T-cell (primary cell): ENCODE measurements at regions not wholly inside any gene's neighbourhood (a gene's known extent, or its start where the extent isn't known, plus 50 kb on each side); places are given as distances from the start of the nearest gene placed in this dataset.

Source experiments
- ATAC-seq, 4 experiments: fragments of 200-7000 bp in 3 of 4; fragments of 150-1000 bp in 1 of 4; cut with Tn5 transposase; replicated peaks in 1 of 4; 1 replicate in 3 of 4; 2 replicates in 1 of 4; pipeline ENCODE4 v1.10.0; 2021; ENCODE audit warnings: moderate library complexity in 3 of 4, mild to moderate bottlenecking in 2 of 4, moderate number of reproducible peaks in 1 of 4
- CTCF ChIA-PET, 2 donors: fragments of 300-600 bp; sonication (Branson Sonifier 250); formaldehyde crosslinking; loops; one replicate each; lab custom pipeline; 2022; ENCODE audit warnings: antibody characterized with exemption in 2 of 2; lab: Charles Lee
- POLR2A ChIA-PET, 2 donors: fragments of 300-600 bp; sonication (Branson Sonifier 250); formaldehyde crosslinking; loops; one replicate each; lab custom pipeline; 2022; ENCODE audit warnings: antibody characterized with exemption in 2 of 2; lab: Charles Lee
- DNase-seq, 35 experiments: peaks; one replicate each; pipeline versions ENCODE4 v3.0.0 to v3.0.0-alpha.2; 2013 to 2023
- H3K27ac ChIP-seq: one replicate; pipeline ENCODE4 v1.5.1; 2013; ENCODE audit warnings: low read length
- H3K27me3 ChIP-seq, 2 experiments: replicated peaks in 1 of 2; 1 replicate in 1 of 2; 2 replicates in 1 of 2; pipeline versions ENCODE4 v1.6.1 to v1.7.0; 2013; ENCODE audit warnings: low read length in 1 of 2, mixed read lengths in 1 of 2; ENCODE audit not compliant: control insufficient read depth in 2 of 2, insufficient read depth in 2 of 2; ENCODE audit errors: extremely low read depth in 1 of 2
- H3K36me3 ChIP-seq, 2 donors: 1 replicate in 1 of 2; 2 replicates in 1 of 2; pipeline versions ENCODE4 v1.6.1 to v1.7.0; 2013; ENCODE audit warnings: low read length in 1 of 2; ENCODE audit not compliant: control insufficient read depth in 2 of 2, insufficient read depth in 1 of 2; ENCODE audit errors: extremely low read depth in 1 of 2
- H3K4me1 ChIP-seq, 2 experiments: 1 replicate in 1 of 2; 2 replicates in 1 of 2; pipeline versions ENCODE4 v1.6.1 to v1.7.0; 2013; ENCODE audit warnings: low read length in 2 of 2, mixed read lengths in 1 of 2; ENCODE audit not compliant: insufficient read depth in 2 of 2, control insufficient read depth in 1 of 2; ENCODE audit errors: extremely low read depth in 1 of 2
- H3K4me3 ChIP-seq, 2 donors: 1 replicate in 1 of 2; 2 replicates in 1 of 2; pipeline versions ENCODE4 v1.5.1 to v1.7.0; 2013; ENCODE audit warnings: mild to moderate bottlenecking in 2 of 2, low read length in 1 of 2, moderate library complexity in 1 of 2; ENCODE audit not compliant: control insufficient read depth in 1 of 2; ENCODE audit errors: extremely low read depth in 1 of 2
- H3K9me3 ChIP-seq: 2 replicates; pipeline ENCODE4 v1.7.0; 2013
- H3K27ac Mint-ChIP-seq, 2 donors: one replicate each; pipeline ENCODE4 v1.8.0; 2020 to 2021; ENCODE audit warnings: mild to moderate bottlenecking in 2 of 2, mixed read lengths in 2 of 2
- H3K27me3 Mint-ChIP-seq, 2 donors: one replicate each; pipeline ENCODE4 v1.8.0; 2021 to 2022; ENCODE audit warnings: mixed read lengths in 2 of 2
- H3K36me3 Mint-ChIP-seq: one replicate; pipeline ENCODE4 v1.8.0; 2021; ENCODE audit warnings: mixed read lengths
- H3K4me1 Mint-ChIP-seq, 3 donors: one replicate each; pipeline ENCODE4 v1.8.0; 2020 to 2022; ENCODE audit warnings: mixed read lengths in 3 of 3, mild to moderate bottlenecking in 1 of 3
- H3K4me3 Mint-ChIP-seq, 3 donors: one replicate each; pipeline ENCODE4 v1.8.0; 2020 to 2022; ENCODE audit warnings: mild to moderate bottlenecking in 3 of 3, mixed read lengths in 3 of 3, moderate library complexity in 3 of 3
- H3K9me3 Mint-ChIP-seq, 3 donors: one replicate each; pipeline ENCODE4 v1.8.0; 2020 to 2022; ENCODE audit warnings: mixed read lengths in 3 of 3
- WGBS: methylation state at CpG from one replicate; pipeline ENCODE4 v1.1.5; 2013; ENCODE audit warnings: missing lambda C conversion rate; ENCODE audit not compliant: insufficient coverage; 5-methylcytosine and 5-hydroxymethylcytosine counted together

GRCh38 chr9:90444609-90445204, 197.9 kb downstream of the DIRAS2 start:
- no peak overlapping the region for H3K27ac ChIP-seq
- POLR2A ChIA-PET: no interaction called here
- 78% methylated on average over 3 of the region's 6 CpGs for WGBS
- Mint-ChIP-seq H3K4me3 (no peak overlapping the region), H3K27me3 (peaks cover 19 to 46% of the 10 kb centered on the region in 2 donors), H3K36me3 (no peaks in the 10 kb centered on the region), H3K9me3 (peaks cover 0 to 4% (median 2%) of the 10 kb centered on the region in 3 donors), H3K4me1 (no peaks in the 10 kb centered on the region), H3K27ac (no peak overlapping the region)
- no peak overlapping the region for H3K4me3 ChIP-seq
- H3K4me1 ChIP-seq: no peaks in the 10 kb centered on the region
- H3K9me3 ChIP-seq: no peaks in the 10 kb centered on the region
- DNase-seq: no peak
- no peak for ATAC-seq
- peaks cover 0 to 7% of the 10 kb centered on the region in 2 experiments for H3K27me3 ChIP-seq
- no peaks in the 10 kb centered on the region for H3K36me3 ChIP-seq
- CTCF ChIA-PET: no interaction called here

DNA sequence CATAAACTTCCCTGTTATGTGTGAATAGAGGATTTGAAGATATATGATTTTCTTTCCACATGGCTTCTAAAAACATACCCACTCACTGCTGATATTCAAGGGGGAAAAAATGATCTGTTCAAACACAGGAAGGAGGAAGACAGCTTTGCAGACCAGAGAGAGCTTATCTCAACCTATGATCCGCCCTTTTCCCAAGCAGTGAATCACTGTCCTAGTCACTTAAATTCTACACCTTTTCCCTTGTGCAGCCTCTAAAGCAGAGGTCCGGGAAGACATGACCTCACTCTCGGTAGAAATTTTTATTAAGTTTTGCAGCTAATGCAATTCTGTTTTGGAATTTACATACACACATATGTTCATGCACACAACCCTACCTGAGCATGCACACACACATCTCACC, 197.2 kb downstream of the DIRAS2 start:
- Mint-ChIP-seq H3K27me3 (peaks cover 19 to 47% of the 10 kb centered on the region in 2 donors), H3K36me3 (no peaks in the 10 kb centered on the region), H3K4me3 (no peak overlapping the region), H3K4me1 (no peaks in the 10 kb centered on the region), H3K27ac (no peak overlapping the region), H3K9me3 (no peaks in the 10 kb centered on the region)
- Histone ChIP-seq H3K36me3 (no peaks in the 10 kb centered on the region), H3K9me3 (no peaks in the 10 kb centered on the region), H3K27me3 (peaks cover 0 to 7% of the 10 kb centered on the region in 2 experiments), H3K4me3 (no peak overlapping the region), H3K27ac (no peak overlapping the region), H3K4me1 (no peaks in the 10 kb centered on the region)
- DNase-seq: no peak
- CTCF ChIA-PET: interaction anchor here in 1 of 2 donors (0.6 kb wide), 1 partner anchor 1326 kb away, joined by 6 read pairs; no protein-coding TSS in a partner anchor
- 60% methylated on average over 1 of the region's 3 CpGs for WGBS
- no peak for ATAC-seq
- POLR2A ChIA-PET: no interaction called here

DNA sequence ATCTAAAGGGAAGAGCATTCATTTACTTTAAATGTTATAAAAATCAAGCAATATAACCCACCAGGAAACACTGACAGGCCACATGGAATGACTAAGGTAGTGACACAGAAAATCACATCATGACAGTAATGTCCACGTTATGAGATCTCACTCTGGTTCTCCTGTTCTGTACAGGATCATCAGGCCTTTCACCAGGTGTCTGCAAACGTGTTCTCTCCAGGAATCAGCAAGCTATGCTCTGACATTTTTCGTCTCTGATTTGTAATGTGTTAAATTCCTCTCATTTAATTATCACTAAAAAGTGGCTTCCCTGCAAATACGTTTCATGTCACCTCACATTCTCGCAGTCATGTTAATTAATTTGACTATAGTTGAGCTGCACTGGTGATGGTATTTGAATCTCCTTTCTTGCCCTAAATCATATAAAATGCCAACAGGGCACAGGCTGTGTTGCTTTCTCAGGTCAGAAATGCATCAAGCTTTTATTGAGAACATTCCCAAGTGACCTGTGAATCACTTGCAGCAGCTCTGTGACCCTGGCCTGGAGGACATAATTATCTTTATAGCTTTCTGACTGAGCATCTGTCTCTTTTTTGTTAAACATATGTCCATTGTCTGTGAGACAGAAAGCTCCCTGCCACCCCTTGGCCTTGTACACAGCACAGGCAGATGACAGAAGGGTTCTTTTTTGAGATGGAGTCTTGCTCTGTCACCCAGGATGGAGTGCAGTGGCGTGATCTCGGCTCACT, 196.2 kb downstream of the DIRAS2 start:
- Histone ChIP-seq H3K4me3 (no peak overlapping the region), H3K27ac (no peak overlapping the region), H3K27me3 (peaks cover 0 to 7% of the 10 kb centered on the region in 2 experiments), H3K4me1 (no peaks in the 10 kb centered on the region), H3K9me3 (no peaks in the 10 kb centered on the region), H3K36me3 (no peaks in the 10 kb centered on the region)
- ChIA-PET POLR2A (no interaction called here), CTCF (interaction anchor here in 1 of 2 donors (0.6 kb wide), 1 partner anchor 1327 kb away, joined by 6 read pairs; no protein-coding TSS in a partner anchor)
- H3K9me3 Mint-ChIP-seq: no peaks in the 10 kb centered on the region
- H3K4me3 Mint-ChIP-seq: no peak overlapping the region
- DNase-seq (no peak), ATAC-seq (no peak)
- no peaks in the 10 kb centered on the region for H3K36me3 Mint-ChIP-seq
- H3K4me1 Mint-ChIP-seq: no peaks in the 10 kb centered on the region
- peaks cover 19 to 49% of the 10 kb centered on the region in 2 donors for H3K27me3 Mint-ChIP-seq
- H3K27ac Mint-ChIP-seq: no peak overlapping the region
- WGBS: 22% methylated on average over 1 of the region's 7 CpGs

GRCh38 chr9:90447773-90448172, 194.9 kb downstream of the DIRAS2 start:
- no peak overlapping the region for H3K4me3 ChIP-seq
- peaks cover 0 to 7% of the 10 kb centered on the region in 2 experiments for H3K27me3 ChIP-seq
- H3K4me3 Mint-ChIP-seq: no peak overlapping the region
- no peaks in the 10 kb centered on the region for H3K36me3 ChIP-seq
- DNase-seq (no peak), ATAC-seq (no peak)
- H3K4me1 ChIP-seq: no peaks in the 10 kb centered on the region
- no peak overlapping the region for H3K27ac Mint-ChIP-seq
- no peaks in the 10 kb centered on the region for H3K36me3 Mint-ChIP-seq
- H3K4me1 Mint-ChIP-seq: no peaks in the 10 kb centered on the region
- peaks cover 14 to 42% of the 10 kb centered on the region in 2 donors for H3K27me3 Mint-ChIP-seq
- no peaks in the 10 kb centered on the region for H3K9me3 ChIP-seq
- H3K9me3 Mint-ChIP-seq: no peaks in the 10 kb centered on the region
- H3K27ac ChIP-seq: no peak overlapping the region
- CTCF ChIA-PET: no interaction called here
- POLR2A ChIA-PET: no interaction called here
- 81% methylated on average over 3 of the region's 4 CpGs for WGBS

DNA sequence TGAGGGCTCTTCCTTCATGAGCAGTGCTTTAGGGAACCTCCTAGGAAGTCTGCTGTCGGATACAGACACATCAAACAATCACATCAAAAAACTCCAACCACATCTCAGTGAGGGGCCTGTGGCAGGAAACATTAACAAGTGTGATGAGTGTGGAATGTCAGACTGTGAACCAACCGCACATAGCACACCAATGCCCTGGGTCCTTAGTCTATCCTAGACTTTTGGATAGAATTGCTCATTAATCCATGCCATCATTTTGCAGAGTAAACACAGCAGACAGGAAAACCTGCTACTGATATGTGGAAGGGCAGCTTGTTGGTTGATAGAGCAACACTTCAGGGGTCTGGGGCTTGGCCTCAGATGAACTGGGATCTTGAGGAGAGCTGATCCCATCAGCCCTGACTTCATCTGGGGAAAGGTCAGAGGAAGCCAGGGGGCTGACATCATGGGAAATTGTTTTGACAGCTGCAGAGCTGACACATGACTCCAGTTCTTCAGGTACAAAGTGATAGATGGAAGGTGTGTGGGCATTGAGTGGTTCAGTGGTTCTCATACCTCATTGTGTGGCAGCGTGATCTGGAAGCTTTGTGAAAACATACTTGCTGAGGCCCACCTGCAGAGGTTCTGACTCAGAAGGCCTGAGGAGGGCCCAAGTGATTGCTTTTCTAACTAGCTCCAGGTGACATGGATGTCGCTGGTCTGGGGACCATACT, 193.3 kb downstream of the DIRAS2 start:
- Mint-ChIP-seq H3K9me3 (peaks cover 0 to 4% (median 0%) of the 10 kb centered on the region in 3 donors), H3K4me1 (no peaks in the 10 kb centered on the region), H3K36me3 (no peaks in the 10 kb centered on the region), H3K27me3 (peaks cover 6 to 31% of the 10 kb centered on the region in 2 donors), H3K27ac (no peak overlapping the region), H3K4me3 (no peak overlapping the region)
- no peaks in the 10 kb centered on the region for H3K4me1 ChIP-seq
- DNase-seq (no peak), ATAC-seq (no peak)
- H3K4me3 ChIP-seq: no peak overlapping the region
- no peaks in the 10 kb centered on the region for H3K36me3 ChIP-seq
- 46% methylated on average over 2 of the region's 4 CpGs for WGBS
- peaks cover 0 to 7% of the 10 kb centered on the region in 2 experiments for H3K27me3 ChIP-seq
- no peaks in the 10 kb centered on the region for H3K9me3 ChIP-seq
- ChIA-PET POLR2A (no interaction called here), CTCF (no interaction called here)
- no peak overlapping the region for H3K27ac ChIP-seq

GRCh38 chr9:90451804-90452203, 190.8 kb downstream of the DIRAS2 start:
- Histone ChIP-seq H3K4me3 (no peak overlapping the region), H3K4me1 (no peaks in the 10 kb centered on the region), H3K36me3 (no peaks in the 10 kb centered on the region), H3K9me3 (no peaks in the 10 kb centered on the region), H3K27ac (no peak overlapping the region), H3K27me3 (peaks cover 0 to 9% of the 10 kb centered on the region in 2 experiments)
- ChIA-PET CTCF (no interaction called here), POLR2A (no interaction called here)
- Mint-ChIP-seq H3K9me3 (peaks cover 0 to 7% (median 3%) of the 10 kb centered on the region in 3 donors), H3K27me3 (peaks cover 3 to 25% of the 10 kb centered on the region in 2 donors), H3K4me3 (no peak overlapping the region), H3K36me3 (no peaks in the 10 kb centered on the region), H3K4me1 (no peaks in the 10 kb centered on the region), H3K27ac (no peak overlapping the region)
- ATAC-seq: no peak
- no CpG with 5 or more reads among the region's 1 CpG for whole genome bisulfite sequencing
- no peak for DNase-seq
